Mucosa of gallbladder (tissue), 1 donor: ENCODE measurements at regions not wholly inside any gene's neighbourhood (a gene's known extent, or its start where the extent isn't known, plus 50 kb on each side); places are given as distances from the start of the nearest gene placed in this dataset.
"Not testable (repeated sequence)": the region's sequence is repeated elsewhere in the genome, so short reads cannot be mapped to it uniquely, and the experiment has no call there.

Source experiments
- DNase-seq: peaks from one replicate; pipeline ENCODE4 v3.0.0-alpha.2; 2020; ENCODE audit warnings: low spot score
- donor health status: DM: no; HTN: no; CAD: no.

DNA sequence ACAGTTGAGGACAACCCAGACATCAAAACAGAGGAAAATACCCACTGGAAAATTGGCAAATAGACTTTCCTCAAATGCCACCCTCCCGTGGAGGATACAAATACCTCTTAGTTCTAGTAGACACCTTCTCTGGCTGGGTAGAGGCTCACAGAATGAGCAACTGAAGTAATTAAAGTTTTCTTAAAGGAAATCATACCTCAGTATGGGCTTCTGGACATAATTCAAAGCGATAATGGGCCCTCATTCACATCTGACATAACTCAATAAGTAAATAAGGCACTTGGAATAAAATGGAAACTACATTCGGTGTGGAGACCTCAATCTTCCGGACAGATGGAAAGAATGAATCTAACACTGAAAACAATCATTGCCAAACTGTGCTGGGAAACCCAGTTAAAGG lies 115.2 kb upstream of the PLCL2 start:
- DNase-seq: no peak

DNA sequence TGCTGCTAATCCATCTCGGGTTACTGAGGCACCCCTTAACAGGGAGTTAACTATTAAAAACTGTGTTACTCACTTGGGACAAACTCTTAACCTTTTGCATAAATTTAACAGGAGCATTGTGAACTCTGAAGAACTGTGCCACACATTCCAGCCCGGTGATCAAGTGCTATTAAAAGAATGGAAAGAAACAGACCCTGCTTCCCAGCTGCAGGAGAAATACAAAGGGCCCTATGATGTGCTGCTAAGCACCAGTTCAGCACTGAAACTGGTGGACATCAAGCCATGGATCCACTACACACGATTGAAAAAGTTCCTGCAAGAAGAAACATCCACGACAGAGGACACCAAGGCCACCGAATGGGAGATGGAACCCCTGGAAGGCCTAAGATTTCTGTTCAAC lies 114.7 kb upstream of the PLCL2 start:
- no peak for DNase-seq

DNA sequence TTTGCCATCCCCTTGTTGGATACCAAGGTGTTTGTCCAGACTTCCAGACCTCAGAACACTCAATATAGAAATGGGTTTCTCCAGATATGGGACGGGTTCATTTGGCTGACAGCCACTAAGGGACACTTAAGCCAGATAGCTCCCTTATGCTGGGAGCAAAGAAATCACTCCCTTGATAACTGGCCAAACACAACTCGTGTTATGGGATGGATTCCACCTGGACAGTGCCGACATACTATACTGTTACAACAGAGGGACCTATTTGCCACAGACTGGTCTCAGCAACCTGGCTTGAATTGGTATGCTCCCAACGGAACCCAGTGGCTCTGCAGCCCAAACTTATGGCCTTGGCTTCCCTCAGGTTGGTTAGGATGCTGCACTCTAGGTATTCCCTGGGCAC lies 114.0 kb upstream of the PLCL2 start:
- no peak for DNase-seq

DNA sequence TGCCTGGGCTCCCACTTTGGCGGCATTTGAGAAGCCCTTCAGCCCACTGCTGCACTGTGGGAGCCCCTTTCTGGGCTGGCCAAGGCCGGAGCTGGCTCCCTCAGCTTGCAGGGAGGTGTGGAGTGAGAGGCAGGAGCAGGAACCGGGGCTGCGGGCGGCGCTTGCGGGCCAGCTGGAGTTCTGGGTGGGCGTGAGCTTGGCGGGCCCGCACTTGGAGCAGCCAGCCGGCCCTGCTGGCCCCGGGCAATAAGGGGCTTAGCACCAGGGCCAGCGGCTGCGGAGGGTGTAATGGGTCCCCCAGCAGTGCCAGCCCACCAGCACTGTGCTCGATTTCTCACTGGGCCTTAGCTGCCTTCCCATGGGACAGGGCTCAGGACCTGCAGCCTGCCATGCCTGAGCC lies 111.2 kb upstream of the PLCL2 start:
- not testable (repeated sequence) for DNase-seq

DNA sequence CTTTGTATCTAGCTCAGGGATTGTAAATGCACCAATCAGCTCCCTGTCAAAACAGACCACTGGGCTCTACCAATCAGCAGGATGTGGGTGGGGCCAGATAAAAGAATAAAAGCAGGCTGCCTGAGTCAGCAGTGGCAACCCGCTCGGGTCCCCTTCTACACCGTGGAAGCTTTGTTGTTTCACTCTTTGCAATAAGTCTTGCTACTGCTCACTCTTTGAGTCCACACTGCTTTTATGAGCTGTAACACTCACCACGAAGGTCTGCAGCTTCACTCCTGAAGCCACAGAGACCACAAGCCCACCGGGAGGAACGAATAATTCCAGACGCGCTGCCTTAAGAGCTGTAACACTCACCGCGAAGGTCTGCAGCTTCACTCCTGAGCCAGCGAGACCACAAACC lies 110.2 kb upstream of the PLCL2 start:
- DNase-seq: not testable (repeated sequence)

DNA sequence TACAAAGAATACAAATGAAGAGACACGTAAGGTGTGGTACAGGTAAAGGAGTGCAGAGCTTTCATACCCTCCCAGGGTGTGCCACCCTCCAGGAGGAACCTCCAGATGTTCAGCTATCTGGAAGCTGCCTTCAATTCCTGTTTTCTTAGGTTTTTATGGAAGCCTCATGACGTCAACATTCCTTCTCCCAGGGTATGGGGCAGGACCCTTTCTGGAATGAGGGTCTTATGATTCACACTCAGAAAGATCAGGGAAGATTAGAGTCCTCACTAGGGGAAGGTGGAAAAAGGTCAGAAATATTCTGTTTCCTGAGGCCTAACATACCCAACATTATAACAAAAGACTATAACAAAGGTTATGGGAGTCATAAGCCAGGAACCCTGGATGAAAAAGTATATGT lies 99.8 kb upstream of the PLCL2 start:
- DNase-seq: no peak

DNA sequence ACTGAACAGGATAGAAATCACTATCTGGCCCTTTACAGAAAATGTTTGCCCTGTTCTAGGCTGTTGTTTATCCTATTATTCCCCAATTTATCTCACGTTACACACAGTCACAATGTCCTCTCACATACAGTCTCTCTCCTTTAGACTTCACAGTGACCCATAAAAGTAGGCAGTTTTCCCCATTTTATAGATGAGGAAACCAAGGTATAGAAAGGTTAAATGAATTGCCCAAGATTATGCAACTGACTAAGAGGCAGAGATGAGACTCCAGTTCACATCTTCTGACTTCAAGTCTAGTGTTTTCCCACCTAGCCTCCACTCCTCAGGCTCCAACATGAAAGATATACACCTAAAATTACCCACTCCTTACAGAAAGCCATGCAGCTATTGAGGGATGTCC lies 99.3 kb upstream of the PLCL2 start:
- DNase-seq: no peak

DNA sequence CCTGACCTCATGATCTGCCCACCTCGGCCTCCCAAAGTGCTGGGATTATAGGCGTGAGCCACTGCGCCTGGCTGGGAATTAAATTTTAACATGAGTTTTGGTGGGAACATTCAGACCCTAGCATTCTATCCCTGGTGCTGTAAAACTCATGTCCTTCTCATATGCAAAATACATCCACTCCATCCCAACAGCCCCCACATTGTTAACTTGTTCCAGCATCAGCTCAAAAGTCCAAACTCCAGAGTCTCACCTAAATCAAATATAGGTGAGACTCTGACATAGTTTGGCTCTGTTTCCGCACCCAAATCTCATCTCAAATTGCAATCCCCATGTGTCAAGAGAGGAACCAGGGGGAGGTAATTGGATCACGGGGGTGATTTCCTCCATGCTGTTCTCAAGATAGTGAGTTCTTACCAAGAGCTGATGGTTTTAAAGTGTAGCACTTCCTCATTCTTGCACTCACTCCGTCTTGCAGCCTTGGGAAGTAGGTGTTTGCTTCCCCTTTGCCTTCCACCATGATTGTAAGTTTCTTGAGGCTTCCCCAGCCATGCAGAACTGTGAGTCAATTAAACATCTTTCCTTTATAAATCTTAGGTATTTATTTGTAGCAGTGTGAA lies 96.2 kb upstream of the PLCL2 start:
- no peak for DNase-seq

DNA sequence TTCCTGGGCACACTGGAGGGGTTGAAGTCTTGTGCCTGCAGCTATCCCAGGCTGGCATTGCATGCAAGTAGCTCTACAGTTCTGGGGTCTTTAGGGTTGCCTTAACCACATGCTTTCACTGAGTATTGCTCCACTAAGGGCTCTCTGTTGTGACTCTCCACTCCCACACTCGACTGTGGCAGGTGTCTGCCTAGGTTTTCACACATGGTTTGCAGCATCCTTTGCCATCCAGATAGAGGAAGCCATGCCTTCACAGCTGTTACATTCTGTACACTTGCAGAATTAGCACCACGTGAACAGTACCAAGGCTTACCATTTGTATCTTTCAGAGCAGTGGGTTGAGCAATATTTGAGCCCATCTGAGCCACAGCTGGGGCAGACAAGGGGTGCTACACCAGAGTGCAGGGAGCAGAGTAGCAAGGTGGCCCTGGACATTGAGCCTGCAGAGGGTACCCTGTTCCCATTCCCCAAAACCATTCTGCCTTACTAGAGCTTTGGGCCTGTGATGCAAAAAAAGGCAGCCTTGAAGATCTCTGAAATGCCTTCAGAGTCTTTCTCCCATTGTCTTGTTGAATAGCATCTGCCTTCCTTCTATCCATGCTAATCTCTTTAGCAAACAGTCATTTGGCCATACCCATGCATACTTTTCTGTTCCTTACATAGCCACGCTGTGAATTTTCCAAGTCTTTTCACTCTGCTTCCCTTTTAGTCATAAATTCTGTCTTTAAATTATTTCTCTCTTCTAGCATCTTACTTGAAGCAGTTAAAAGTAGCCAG lies 95.2 kb upstream of the PLCL2 start:
- no peak for DNase-seq

DNA sequence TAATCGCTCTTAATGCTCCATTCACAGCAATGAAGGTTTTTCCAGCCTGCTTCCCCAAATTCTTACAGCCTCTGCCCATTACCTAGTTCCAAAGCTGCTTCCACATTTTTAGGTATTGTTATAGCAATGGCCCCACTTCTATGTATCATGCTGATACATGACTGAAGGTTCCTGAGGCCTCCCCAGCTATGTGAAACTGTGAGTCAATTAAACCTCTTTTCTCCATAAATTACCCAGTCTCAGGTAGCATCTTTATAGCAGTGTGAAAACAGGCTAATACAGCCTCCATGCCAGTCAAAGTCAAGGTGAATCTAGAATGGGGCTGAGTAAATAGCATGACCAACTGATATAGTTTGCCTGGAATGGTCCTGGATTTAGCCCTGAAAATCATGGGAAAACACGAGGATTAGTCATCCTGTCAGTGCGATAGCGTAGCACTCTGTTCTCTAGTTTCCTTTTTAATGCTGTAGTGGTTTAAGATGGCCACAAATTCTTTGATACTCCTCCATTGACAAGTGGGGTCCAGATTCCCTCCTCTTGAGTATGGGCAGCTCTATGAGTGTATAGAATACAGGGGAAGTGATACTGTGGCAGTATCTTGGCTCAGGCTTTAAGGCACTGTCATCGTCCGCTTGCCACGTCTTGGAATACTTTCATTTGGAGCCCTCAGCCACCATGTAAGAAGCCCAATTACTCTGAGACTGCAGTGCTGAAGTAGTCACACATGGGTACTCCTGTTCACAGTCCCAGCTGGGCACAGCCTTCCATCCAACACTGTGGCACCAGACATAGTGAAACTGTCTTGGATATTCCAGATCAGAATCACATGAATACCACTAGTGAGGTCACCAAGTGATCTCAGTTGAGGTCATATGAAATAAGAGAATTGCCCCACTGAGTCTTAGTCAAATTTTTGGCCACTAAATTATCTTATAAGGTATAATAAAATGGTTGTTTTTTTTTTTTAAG lies 94.0 kb upstream of the PLCL2 start:
- no peak for DNase-seq

DNA sequence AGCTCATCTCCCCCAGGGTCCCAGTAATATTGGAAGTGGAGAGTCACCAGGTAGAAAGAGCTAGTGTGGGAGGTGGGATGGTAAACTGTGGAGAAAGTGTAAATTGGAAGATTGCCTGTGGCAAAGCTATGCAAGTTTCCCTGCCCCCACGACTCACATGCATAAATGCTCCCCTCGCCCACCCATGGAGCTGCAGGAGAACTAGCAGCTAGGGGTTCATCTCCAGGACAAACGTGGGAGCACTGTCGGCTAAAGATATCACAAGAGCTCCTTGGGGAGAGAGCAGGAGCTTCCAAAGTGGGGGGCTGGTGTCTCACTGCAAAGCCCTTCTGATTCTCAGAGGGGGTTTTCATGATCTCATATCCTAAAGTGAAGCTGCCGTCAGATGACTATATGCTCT lies 91.4 kb upstream of the PLCL2 start:
- DNase-seq: no peak

DNA sequence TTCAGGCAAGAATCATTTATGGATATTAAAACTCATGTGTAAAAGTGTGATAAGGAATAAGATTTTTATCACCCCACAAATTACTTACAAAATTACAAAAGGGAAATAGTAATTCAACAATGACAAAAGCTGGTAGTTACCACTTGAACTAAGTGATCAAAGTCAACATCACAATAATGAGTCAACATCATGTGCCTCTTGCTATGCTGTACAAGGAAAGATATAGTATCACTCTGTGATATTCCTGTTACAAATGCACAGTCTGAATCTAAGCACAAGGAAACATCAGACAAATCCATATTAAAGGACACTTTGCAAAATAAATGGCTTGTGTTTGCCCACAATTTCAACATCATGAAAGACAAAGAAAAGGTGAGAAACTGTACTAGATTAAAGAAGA lies 90.5 kb upstream of the PLCL2 start:
- DNase-seq: no peak

DNA sequence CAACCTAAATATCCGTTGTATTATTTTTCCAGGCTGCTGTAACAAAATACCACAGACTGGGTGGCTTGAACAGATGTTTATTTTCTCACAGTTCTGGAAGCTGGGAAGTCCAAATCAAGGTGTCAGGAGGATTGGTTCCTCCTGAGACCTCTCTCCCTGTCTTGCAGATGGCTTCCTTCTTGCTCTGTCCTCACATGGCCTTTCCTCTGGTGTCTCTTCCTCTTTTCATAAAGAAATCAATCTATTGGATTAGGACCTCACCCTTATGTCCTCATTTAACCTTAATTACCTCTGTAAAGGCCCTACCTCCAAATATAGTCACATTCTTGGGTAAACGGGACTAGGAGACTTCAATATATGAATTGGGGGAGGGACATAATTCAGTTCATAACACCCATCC lies 89.2 kb upstream of the PLCL2 start:
- no peak for DNase-seq

DNA sequence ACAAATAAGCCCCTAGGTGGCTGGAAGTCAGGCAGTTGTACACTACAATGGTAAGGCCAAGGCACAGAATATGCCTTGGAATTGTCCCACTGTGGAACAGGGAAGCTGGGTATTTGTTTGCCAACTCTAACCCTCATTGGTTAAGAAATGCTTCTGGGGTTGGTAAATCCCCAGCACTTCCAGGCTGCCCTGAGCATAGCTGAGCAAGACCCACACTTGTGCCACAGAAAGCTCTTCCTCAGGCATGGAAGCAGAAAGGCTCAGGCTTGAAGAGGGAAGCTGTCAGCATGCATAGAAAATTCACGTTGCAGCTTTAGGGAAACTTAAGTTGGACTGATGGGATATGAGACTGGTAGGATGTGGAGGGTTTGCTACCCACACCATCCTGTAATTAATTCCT lies 86.9 kb upstream of the PLCL2 start:
- DNase-seq: no peak

DNA sequence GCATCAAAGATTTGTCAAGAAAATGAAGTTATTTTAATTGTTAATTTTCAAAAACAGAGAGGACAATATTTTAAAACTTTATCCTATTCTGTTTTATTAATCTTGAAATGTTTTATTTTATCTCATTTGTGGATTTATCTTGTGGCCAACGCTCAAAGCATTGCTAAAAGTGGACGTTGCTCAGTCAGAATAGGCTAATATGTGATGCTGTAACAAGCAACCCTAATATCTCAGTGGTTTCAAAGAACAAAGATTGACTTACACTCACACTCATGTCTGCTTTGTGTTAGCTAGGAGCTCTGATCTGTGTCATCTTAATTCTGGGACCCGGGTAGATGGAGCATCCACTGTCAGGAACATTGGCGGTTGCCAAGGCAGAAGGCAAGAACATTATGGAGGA lies 86.0 kb upstream of the PLCL2 start:
- no peak for DNase-seq

DNA sequence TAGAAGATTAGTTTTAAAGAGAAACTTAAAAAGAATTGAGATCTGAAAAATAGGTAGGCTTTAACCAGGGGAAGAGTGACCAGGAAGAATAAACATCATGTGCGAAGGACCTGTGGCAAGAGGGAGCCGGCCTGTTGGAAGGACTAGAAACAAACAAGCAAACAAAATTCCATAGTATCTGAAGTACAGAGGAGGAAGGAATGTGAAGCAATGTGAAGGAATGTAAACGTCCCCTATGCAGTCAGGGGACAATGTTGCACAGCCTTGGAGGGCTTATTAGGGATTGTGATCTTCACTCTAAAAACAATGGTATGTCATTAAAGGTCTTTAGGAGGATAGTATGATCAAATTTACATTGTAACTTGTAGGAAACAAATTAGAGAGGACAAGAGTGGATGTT lies 84.4 kb upstream of the PLCL2 start:
- no peak for DNase-seq

DNA sequence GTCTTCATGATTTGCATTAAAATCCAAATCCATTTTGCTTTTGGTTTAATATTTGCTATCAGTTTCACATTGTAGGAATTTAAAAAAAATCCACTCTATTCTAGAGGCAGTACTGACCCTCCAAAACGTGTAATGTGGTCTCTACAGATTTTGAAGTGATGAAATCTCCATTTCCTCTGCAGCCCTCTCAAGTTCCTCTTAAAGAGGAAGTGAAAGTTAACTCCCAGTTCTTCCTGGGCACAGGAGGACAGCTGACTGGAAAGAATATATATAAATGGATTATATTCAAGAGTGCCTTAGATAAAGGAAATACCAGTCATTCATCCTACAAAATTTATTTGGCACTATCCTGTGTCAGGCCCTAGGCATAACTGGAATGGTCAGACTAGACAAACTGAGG lies 83.5 kb upstream of the PLCL2 start:
- DNase-seq: no peak

DNA sequence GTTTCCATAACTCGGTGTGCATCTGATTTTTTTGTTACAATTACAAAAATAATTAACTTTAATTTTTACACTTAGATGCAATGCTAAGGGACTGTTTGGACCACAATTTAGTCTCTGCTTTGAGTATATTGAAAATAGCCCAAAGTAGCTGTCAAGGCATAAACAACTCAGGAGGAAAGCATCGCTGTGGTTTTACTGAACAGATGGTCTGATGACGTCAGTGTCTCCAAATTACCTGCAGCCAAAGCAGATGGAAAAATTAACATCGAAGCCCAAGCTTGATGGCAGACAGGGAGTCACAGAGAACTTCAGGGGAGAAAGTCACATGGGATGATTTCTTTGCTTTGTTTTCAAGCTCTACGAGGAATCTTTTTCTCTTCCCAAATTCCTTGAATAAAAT lies 83.1 kb upstream of the PLCL2 start:
- DNase-seq: no peak

DNA sequence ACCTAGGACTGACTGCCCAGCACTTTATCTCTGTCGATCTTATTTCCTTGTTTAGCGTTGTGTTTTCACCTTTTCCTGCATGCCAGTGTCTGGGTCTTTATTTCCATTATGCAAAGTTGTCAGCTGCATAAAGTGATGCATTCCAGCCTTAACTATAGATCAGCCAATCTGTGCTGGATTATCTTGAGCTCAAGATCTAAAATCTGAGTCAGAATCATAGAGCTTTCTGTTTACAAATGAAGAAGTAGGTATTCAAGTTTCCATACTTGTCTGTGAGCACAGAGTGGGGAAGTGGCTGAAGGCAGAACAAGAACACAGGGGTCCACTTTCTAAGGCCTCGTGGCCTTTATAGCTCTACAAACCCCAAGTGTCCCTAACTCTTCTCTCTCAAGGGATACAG lies 82.4 kb upstream of the PLCL2 start:
- no peak for DNase-seq

DNA sequence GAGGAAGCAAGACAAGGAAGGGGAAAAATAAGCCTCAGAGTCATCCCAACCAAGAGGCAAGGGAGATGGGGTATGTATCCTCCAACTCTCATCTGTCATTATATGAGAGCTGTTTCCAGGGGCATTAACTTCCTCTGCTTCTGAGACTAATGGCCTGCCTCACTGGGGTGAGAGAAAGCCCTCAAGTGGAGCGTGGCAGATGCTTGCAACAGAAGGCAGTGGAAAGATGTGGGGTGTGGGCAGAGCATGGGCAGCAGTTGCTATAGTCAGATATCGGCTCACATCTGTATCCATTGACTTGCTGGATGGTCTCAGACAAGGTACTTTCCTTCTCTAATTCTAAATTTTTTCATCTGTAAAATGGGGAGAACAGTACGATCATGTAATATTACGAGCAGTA lies 81.7 kb upstream of the PLCL2 start:
- DNase-seq: no peak

DNA sequence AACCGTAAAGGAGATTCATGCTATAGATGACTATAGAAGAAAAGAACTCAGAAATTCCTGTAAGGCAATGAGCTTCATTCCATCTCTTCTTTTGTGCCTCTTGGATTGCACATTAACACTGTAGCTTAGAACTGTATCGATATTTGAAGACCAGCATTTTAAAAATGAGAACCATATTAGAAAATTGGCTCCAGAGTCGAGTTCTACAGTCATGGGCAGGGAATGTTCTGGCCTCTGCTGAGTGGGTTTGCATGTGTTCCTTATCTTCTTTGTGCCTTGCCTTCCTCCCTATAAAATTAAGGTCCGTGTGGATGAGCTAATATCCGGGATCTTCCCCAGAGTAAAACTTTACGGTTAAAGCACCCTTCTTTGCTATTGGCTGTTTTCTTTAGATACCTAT lies 77.4 kb upstream of the PLCL2 start:
- no peak for DNase-seq

DNA sequence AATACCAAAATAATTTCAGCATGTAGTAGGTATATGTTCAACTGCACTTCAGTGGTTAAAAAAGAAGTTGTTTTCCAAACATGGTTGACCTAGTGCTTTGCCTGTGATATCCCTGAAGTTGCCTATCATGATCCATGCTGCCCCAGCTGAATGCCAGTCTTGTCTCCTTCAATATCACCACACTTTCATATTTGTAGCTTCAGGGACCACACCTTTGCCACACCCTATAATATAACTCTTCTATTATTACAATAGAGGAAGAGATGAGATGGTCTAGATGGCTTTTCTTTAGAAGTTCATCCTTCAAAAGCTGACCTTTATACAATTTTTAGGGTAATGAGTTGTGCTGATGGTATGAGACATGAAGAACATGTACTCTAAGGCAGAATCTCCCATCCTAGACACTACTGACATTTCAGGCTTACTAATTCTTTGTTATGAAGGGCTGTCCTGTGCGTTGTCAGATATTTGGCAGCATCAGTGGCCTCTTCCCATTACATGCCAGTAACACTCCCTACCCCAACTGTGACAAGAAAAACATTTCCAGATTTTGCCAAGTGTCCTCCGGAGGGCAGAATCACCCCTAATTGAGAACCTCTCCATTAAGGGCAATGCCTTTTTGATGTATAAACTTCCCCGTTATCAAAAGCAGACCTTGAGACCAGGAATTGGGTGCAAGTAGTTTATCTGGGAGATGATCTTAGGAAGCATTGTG lies 76.2 kb upstream of the PLCL2 start:
- DNase-seq: no peak
